ENCODE measurements at regions not wholly inside any gene's neighbourhood (a gene's known extent, or its start where the extent isn't known, plus 50 kb on each side); places are given as distances from the start of the nearest gene placed in this dataset.
A peak's percentile ranks its signal among the peaks of the same experiment; 100 is the strongest.

- no peak overlapping the region for H3K4me3 ChIP-seq (ENCODE audit: low read depth, low read length)
- TF ChIP-seq, protein P1, sequence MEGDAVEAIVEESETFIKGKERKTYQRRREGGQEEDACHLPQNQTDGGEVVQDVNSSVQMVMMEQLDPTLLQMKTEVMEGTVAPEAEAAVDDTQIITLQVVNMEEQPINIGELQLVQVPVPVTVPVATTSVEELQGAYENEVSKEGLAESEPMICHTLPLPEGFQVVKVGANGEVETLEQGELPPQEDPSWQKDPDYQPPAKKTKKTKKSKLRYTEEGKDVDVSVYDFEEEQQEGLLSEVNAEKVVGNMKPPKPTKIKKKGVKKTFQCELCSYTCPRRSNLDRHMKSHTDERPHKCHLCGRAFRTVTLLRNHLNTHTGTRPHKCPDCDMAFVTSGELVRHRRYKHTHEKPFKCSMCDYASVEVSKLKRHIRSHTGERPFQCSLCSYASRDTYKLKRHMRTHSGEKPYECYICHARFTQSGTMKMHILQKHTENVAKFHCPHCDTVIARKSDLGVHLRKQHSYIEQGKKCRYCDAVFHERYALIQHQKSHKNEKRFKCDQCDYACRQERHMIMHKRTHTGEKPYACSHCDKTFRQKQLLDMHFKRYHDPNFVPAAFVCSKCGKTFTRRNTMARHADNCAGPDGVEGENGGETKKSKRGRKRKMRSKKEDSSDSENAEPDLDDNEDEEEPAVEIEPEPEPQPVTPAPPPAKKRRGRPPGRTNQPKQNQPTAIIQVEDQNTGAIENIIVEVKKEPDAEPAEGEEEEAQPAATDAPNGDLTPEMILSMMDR (IDR thresholded peaks at IDR 0.05; ENCODE audit: insufficient read depth, low read depth, low read length), result no peak
- DNase-seq (ENCODE audit: low read depth), result peak; percentile 49
These were observed 263.1 kb upstream of the ZFP64 start for GRCh38 chr20:52454660-52455059.

GRCh38 chr20:52448513-52449232, 257.1 kb upstream of the ZFP64 start:
- peak; percentile 33 for DNase-seq (ENCODE audit: low read depth)
- H3K4me3 ChIP-seq (ENCODE audit: low read depth, low read length), result no peak overlapping the region
- TF ChIP-seq, protein P1 (IDR thresholded peaks at IDR 0.05; ENCODE audit: insufficient read depth, low read depth, low read length), result no peak

GRCh38 chr20:52447225-52447551, 255.6 kb upstream of the ZFP64 start:
- TF ChIP-seq, protein P1 (IDR thresholded peaks at IDR 0.05; ENCODE audit: insufficient read depth, low read depth, low read length), result no peak
- no peak for DNase-seq (ENCODE audit: low read depth)
- H3K4me3 ChIP-seq (ENCODE audit: low read depth, low read length), result no peak overlapping the region

GRCh38 chr20:52446421-52447224, 255.0 kb upstream of the ZFP64 start:
- no peak for DNase-seq (ENCODE audit: low read depth)
- no peak overlapping the region for H3K4me3 ChIP-seq (ENCODE audit: low read depth, low read length)
- TF ChIP-seq, protein P1 (IDR thresholded peaks at IDR 0.05; ENCODE audit: insufficient read depth, low read depth, low read length), result no peak

DNA sequence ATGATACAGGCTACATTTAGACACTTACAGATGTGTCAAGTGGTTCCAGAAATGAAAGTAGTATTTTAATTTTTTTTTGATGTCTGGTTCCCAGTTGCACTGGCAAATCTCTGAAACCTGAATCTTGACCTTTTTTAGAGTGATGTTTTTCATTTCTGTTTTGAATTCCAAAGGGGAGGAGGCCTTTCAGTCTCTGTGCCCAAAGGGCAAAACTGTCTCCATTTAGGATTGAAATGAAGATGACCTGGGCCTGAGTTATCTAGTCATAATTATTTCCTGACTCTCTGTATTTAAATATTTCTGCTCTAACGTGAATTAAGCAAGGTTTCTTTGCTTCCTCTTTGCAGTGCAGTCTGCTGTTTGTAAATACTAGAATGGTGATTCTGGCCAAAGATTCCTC, 252.9 kb upstream of the ZFP64 start:
- no peak for DNase-seq (ENCODE audit: low read depth)
- TF ChIP-seq, protein P1 (IDR thresholded peaks at IDR 0.05; ENCODE audit: insufficient read depth, low read depth, low read length), result no peak
- H3K4me3 ChIP-seq (ENCODE audit: low read depth, low read length), result no peak overlapping the region

- DNase-seq (ENCODE audit: low read depth), result no peak
- TF ChIP-seq, protein P1 (IDR thresholded peaks at IDR 0.05; ENCODE audit: insufficient read depth, low read depth, low read length), result no peak
- no peak overlapping the region for H3K4me3 ChIP-seq (ENCODE audit: low read depth, low read length)
These were observed 252.3 kb upstream of the ZFP64 start for GRCh38 chr20:52443874-52444273.
